BJ (cell line): ENCODE measurements at regions not wholly inside any gene's neighbourhood (a gene's known extent, or its start where the extent isn't known, plus 50 kb on each side); places are given as distances from the start of the nearest gene placed in this dataset.

Source experiments
- CTCF ChIA-PET: fragments of 350-600 bp; formaldehyde crosslinking; extraction: SDS; loops from one replicate; lab custom pipeline; 2021; ENCODE audit warnings: antibody characterized with exemption, inconsistent platforms; lab: Yijun Ruan, JAX
- POLR2A ChIA-PET: fragments of 300-600 bp; sonication (Branson Sonifier 250); formaldehyde crosslinking; extraction: SDS; loops from one replicate; lab custom pipeline; 2021; ENCODE audit warnings: antibody characterized with exemption; lab: Charles Lee
- DNase-seq: peaks from one replicate; pipeline ENCODE4 v3.0.0-alpha.2; 2011; ENCODE audit warnings: low read depth
- H3K27me3 ChIP-seq: 2 replicates; pipeline ENCODE4 v1.6.0; 2011; ENCODE audit warnings: low read length; ENCODE audit not compliant: control insufficient read depth, insufficient read depth
- H3K36me3 ChIP-seq: 2 replicates; pipeline ENCODE4 v1.5.1; 2011; ENCODE audit warnings: low read length; ENCODE audit not compliant: control insufficient read depth, insufficient read depth
- H3K4me3 ChIP-seq: 2 replicates; pipeline ENCODE4 v1.5.1; 2011; ENCODE audit warnings: low read depth, mild to moderate bottlenecking, control low read depth, low read length
- TF ChIP-seq, protein P1 (sequence below): IDR thresholded peaks from 2 replicates; pipeline ENCODE4 v1.5.1; 2011; ENCODE audit warnings: low read depth, mild to moderate bottlenecking, control low read depth, inconsistent platforms, low read length, moderate library complexity; ENCODE audit not compliant: insufficient read depth

DNA sequence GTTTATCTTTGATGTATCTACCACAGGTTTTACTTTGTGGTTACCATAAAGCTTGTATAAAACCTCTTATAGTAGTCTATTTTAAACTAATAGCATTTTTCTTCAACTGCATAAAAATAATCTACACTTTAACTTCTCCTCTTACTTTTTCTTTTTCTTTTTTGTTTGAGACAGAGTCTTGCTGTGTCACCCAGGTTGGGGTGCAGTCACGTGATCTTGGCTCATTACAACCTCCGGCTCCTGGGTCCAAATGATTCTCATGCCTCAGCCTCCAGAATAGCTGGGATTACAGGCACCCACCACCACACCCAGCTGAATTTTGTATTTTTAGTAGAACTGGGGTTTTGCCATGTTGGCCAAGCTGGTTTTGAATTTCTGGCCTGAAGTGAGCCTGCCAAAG, 53.4 kb upstream of the ZKSCAN2 start:
- TF ChIP-seq, protein P1, sequence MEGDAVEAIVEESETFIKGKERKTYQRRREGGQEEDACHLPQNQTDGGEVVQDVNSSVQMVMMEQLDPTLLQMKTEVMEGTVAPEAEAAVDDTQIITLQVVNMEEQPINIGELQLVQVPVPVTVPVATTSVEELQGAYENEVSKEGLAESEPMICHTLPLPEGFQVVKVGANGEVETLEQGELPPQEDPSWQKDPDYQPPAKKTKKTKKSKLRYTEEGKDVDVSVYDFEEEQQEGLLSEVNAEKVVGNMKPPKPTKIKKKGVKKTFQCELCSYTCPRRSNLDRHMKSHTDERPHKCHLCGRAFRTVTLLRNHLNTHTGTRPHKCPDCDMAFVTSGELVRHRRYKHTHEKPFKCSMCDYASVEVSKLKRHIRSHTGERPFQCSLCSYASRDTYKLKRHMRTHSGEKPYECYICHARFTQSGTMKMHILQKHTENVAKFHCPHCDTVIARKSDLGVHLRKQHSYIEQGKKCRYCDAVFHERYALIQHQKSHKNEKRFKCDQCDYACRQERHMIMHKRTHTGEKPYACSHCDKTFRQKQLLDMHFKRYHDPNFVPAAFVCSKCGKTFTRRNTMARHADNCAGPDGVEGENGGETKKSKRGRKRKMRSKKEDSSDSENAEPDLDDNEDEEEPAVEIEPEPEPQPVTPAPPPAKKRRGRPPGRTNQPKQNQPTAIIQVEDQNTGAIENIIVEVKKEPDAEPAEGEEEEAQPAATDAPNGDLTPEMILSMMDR = no peak
- CTCF ChIA-PET = no interaction called here

More for the DNA sequence above, 53.4 kb upstream of the ZKSCAN2 start:
- POLR2A ChIA-PET = no interaction called here
- Histone ChIP-seq H3K4me3 (no peak overlapping the region), H3K27me3 (no peaks in the 10 kb centered on the region), H3K36me3 (no peaks in the 10 kb centered on the region)
- DNase-seq = no peak
